ENCODE measurements at regions not wholly inside any gene's neighbourhood (a gene's known extent, or its start where the extent isn't known, plus 50 kb on each side); places are given as distances from the start of the nearest gene placed in this dataset.

DNA sequence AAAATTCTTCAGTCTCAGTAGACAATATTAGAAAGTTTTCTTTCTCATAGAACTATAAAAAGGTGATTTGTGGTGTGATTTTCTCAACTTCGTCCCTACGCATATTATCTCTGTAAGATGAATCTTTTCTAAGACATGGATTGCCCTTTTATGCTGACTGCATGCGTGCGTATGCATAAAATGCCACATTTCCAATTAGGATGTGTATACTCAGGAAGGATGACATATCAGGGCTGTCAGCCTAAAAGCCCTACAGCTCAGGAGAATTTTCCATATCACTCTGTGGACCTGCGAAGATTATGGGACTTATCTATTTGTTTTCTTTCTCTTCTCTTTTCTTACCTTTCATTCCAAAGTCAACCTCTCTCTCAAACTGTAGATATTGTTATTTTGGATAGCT lies 166.5 kb upstream of the GPC6 start:
- H3K4me3 ChIP-seq (replicated peaks; ENCODE audit: low read depth, low read length), result no peak overlapping the region
- TF ChIP-seq, protein P1, sequence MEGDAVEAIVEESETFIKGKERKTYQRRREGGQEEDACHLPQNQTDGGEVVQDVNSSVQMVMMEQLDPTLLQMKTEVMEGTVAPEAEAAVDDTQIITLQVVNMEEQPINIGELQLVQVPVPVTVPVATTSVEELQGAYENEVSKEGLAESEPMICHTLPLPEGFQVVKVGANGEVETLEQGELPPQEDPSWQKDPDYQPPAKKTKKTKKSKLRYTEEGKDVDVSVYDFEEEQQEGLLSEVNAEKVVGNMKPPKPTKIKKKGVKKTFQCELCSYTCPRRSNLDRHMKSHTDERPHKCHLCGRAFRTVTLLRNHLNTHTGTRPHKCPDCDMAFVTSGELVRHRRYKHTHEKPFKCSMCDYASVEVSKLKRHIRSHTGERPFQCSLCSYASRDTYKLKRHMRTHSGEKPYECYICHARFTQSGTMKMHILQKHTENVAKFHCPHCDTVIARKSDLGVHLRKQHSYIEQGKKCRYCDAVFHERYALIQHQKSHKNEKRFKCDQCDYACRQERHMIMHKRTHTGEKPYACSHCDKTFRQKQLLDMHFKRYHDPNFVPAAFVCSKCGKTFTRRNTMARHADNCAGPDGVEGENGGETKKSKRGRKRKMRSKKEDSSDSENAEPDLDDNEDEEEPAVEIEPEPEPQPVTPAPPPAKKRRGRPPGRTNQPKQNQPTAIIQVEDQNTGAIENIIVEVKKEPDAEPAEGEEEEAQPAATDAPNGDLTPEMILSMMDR (IDR thresholded peaks at IDR 0.05; ENCODE audit: low read length, missing control alignments), result no peak
- DNase-seq (ENCODE audit: low read depth), result no peak

DNA sequence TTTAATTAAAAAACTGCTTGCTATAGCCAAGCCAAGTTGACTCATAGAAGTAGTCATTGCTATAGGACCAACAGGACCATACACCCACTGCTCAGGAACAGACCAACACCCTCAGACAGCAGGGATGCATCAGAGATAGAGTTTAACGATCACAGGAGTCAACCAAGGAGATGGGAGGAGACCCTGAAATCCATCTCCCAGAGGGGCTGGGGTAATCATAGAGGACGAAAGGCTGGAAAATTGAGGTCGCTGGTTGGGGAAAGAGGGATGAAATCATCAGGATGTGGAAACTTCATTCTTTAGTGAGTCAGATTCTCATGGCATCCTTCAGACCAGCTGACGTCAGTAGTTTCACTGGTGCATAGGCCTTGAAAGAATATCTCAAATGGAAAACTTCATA lies 160.4 kb upstream of the GPC6 start:
- TF ChIP-seq, protein P1 (IDR thresholded peaks at IDR 0.05; ENCODE audit: low read length, missing control alignments), result no peak
- peak; percentile 87 for DNase-seq (ENCODE audit: low read depth)
- H3K4me3 ChIP-seq (replicated peaks; ENCODE audit: low read depth, low read length), result no peak overlapping the region

DNA sequence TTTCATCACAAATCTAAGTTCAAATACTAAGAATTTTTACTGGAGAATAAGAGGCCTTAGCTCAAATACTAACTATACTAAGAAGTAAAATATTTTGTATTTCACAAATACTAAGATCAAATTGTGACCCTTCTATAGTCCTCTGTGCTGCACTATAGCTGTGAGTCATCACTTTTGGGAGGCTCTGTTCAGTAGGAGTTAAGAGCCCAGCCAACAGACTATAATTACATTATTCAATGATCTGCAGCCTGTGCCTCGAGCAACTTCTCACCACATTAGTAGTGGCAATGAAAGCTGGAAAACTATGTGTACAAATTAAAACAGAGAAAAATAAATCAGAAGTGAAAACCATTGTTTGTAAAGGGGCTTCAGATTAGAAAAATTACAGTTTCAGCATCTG lies 147.3 kb upstream of the GPC6 start:
- peak; percentile 68 for DNase-seq (ENCODE audit: low read depth)
- H3K4me3 ChIP-seq (replicated peaks; ENCODE audit: low read depth, low read length), result no peak overlapping the region
- TF ChIP-seq, protein P1 (IDR thresholded peaks at IDR 0.05; ENCODE audit: low read length, missing control alignments), result no peak

DNA sequence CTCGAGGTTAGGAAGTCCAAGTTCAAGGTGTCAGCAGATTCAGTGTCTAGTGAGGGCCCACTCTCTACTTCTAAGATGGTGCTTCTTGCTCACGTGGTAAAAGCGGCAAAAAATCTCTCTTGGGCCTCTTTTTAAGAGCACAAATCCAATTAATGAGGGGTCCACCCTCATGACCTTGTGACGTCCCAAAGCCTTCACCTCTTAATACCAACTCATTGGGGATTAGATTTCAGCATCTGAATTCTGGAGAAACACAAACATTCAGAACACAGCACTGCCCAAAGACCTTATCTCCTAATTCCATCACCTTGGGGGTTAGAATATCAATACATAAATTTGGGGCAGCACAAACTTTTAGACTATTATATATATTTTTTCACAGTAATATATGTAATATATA lies 146.4 kb upstream of the GPC6 start:
- no peak for DNase-seq (ENCODE audit: low read depth)
- no peak overlapping the region for H3K4me3 ChIP-seq (replicated peaks; ENCODE audit: low read depth, low read length)
- TF ChIP-seq, protein P1 (IDR thresholded peaks at IDR 0.05; ENCODE audit: low read length, missing control alignments), result no peak

DNA sequence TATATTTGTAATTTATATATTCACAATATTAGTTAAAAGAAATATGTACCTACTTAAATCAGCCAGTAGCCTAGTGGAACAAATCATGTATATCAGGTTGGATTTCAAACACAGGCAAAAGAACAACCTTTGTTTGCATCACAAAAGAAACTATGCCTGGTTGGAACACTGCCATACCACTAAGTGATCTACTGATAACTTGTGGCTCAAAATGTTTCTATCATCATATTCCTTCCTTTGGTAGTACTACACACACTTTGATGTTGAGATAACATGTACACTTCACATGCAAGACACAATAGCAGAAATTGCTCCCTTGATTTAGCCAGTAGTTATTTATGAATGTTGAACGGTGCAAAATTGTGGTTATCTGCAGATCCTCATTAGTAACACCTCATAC lies 146.0 kb upstream of the GPC6 start:
- peak; percentile 66 for DNase-seq (ENCODE audit: low read depth)
- TF ChIP-seq, protein P1 (IDR thresholded peaks at IDR 0.05; ENCODE audit: low read length, missing control alignments), result no peak
- no peak overlapping the region for H3K4me3 ChIP-seq (replicated peaks; ENCODE audit: low read depth, low read length)

DNA sequence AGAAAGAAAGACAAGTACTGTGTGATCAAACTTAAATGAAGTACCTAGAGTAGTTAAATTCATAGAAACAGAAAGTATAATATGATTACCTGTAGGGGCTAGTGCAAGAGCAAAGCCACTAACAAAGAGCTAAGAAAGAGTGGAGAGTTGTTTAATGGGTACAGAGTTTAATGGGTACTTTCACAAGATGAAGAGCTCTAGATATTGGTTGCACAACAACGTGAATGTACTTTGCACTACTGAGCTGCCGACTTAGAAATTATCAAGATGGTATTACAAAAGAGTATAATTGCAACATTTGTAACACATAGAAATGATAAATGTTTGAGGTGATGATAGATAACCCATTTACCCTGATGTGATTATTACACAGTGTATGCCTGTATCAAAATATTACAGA lies 140.3 kb upstream of the GPC6 start:
- no peak for DNase-seq (ENCODE audit: low read depth)
- TF ChIP-seq, protein P1 (IDR thresholded peaks at IDR 0.05; ENCODE audit: low read length, missing control alignments), result no peak
- no peak overlapping the region for H3K4me3 ChIP-seq (replicated peaks; ENCODE audit: low read depth, low read length)

DNA sequence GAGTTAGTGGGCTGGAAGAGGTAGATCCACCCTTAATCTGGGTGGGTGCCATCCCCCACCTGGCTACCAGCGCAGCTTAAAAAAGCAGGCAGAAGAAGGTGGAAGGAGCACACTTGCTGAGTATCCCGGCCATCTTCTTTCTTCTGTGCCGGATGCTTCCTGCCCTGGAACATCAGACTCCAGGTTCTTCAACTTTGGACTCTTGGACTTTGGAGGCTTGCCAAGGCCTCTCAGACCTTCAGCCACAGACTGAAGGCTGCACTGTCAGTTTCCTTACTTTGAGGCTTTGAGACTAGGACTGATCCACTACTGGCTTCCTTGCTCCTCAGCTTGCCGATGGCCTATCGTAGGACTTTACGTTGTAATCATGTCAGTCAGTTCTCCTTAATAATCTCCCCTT lies 127.6 kb upstream of the GPC6 start:
- TF ChIP-seq, protein P1 (IDR thresholded peaks at IDR 0.05; ENCODE audit: low read length, missing control alignments), result no peak
- DNase-seq (ENCODE audit: low read depth), result no peak
- no peak overlapping the region for H3K4me3 ChIP-seq (replicated peaks; ENCODE audit: low read depth, low read length)
